ENCODE measurements at regions not wholly inside any gene's neighbourhood (a gene's known extent, or its start where the extent isn't known, plus 50 kb on each side); places are given as distances from the start of the nearest gene placed in this dataset.

DNA sequence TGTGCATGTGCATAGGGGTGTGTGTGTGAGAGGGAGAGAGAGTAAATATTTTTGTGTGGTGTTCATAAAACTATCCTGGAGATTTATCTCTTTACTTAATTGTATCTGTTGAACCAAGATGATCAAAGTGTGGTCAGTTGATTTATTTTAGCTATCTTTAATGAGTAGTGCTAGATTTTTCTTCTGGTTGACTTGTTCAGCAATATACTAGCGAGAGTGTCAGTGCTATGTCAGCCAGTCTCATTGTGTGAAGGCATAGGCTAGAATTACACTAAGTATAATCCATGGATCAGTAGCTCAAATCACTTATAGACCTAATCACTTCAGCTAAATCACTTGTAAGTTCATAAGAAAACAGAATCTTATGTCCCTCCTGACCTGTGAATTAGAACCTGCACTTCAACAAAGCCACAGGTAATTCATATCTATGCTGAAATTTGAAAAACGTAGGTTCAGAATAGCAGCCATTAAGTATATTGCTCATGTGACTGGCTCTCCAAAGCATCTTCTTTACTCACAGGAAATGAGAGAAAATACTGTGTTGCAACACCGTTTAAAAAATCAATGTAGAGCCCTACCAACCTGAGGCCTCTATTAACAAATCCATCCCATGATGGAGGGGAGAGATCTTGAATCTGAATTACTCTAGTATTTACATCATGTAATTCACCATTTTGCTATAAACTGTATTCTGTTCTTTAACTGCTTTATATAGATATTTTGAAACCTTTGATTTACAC, 203.1 kb upstream of the ACTBL2 start:
- TF ChIP-seq, protein P1, sequence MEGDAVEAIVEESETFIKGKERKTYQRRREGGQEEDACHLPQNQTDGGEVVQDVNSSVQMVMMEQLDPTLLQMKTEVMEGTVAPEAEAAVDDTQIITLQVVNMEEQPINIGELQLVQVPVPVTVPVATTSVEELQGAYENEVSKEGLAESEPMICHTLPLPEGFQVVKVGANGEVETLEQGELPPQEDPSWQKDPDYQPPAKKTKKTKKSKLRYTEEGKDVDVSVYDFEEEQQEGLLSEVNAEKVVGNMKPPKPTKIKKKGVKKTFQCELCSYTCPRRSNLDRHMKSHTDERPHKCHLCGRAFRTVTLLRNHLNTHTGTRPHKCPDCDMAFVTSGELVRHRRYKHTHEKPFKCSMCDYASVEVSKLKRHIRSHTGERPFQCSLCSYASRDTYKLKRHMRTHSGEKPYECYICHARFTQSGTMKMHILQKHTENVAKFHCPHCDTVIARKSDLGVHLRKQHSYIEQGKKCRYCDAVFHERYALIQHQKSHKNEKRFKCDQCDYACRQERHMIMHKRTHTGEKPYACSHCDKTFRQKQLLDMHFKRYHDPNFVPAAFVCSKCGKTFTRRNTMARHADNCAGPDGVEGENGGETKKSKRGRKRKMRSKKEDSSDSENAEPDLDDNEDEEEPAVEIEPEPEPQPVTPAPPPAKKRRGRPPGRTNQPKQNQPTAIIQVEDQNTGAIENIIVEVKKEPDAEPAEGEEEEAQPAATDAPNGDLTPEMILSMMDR (IDR thresholded peaks at IDR 0.05): no peak
- no peak for TF ChIP-seq EZH2 (IDR thresholded peaks at IDR 0.05; ENCODE audit: borderline replicate concordance, insufficient read depth, low read depth, low read length, poor library complexity, severe bottlenecking)
- H2AFZ ChIP-seq (ENCODE audit: insufficient read depth, low read depth, low read length, poor library complexity, severe bottlenecking): no peak overlapping the region

GRCh38 chr5:57684299-57684702, 201.7 kb upstream of the ACTBL2 start:
- H3K9me3 Mint-ChIP-seq (ENCODE audit: insufficient read depth): no peaks in the 10 kb centered on the region
- Histone ChIP-seq H3K9me3 (ENCODE audit: control extremely low read depth in 1 of 3, control insufficient read depth in 2 of 3, insufficient read depth in 1 of 3, low read length in 2 of 3) (no peaks in the 10 kb centered on the region), H3K27ac (ENCODE audit: low read length in 2 of 2) (no peak overlapping the region), H2AFZ (ENCODE audit: insufficient read depth, low read depth, low read length, poor library complexity, severe bottlenecking) (no peak overlapping the region), H3K4me2 (replicated peaks; ENCODE audit: low read depth, low read length, poor library complexity, severe bottlenecking) (no peak overlapping the region), H3K4me1 (ENCODE audit: control insufficient read depth in 2 of 2, insufficient read depth in 2 of 2, low read length in 2 of 2) (no peaks in the 10 kb centered on the region), H4K20me1 (ENCODE audit: control insufficient read depth, insufficient read depth, low read length, poor library complexity, severe bottlenecking) (no peaks in the 10 kb centered on the region), H3K36me3 (replicated peaks in 1 of 2; ENCODE audit: control extremely low read depth in 1 of 2, control insufficient read depth in 1 of 2, extremely low read depth in 1 of 2, insufficient read depth in 2 of 2, low read length in 1 of 2) (no peaks in the 10 kb centered on the region), H3K79me2 (ENCODE audit: control insufficient read depth, insufficient read depth, low read length) (no peaks in the 10 kb centered on the region), H3K4me3 (ENCODE audit: control extremely low read depth in 1 of 5, extremely low read depth in 1 of 5, insufficient read depth in 1 of 5, low read depth in 2 of 5, low read length in 4 of 5) (no peak overlapping the region), H3K9ac (ENCODE audit: low read length) (no peak overlapping the region), H3K27me3 (replicated peaks in 1 of 4; ENCODE audit: control extremely low read depth in 1 of 4, control insufficient read depth in 3 of 4, insufficient read depth in 4 of 4, low read length in 3 of 4) (no peaks in the 10 kb centered on the region)
- DNase-seq: no peak
- POLR2A ChIA-PET: no interaction called here
- CTCF ChIA-PET: no interaction called here
- H3K27me3 Mint-ChIP-seq: peaks cover 5% of the 10 kb centered on the region
- no peak for TF ChIP-seq EZH2 (IDR thresholded peaks at IDR 0.05; ENCODE audit: borderline replicate concordance, insufficient read depth, low read depth, low read length, poor library complexity, severe bottlenecking)
- TF ChIP-seq, protein P1 (IDR thresholded peaks at IDR 0.05): no peak
- intact Hi-C loops (cut with micrococcal nuclease): no loop called here
- WGBS (ENCODE audit: insufficient coverage): 20% methylated on average over 1 of the region's 1 CpG
- H3K4me3 Mint-ChIP-seq: no peak overlapping the region
- no peaks in the 10 kb centered on the region for H3K4me1 Mint-ChIP-seq
- no peak for ATAC-seq (ENCODE audit: low read depth)
- H3K27ac Mint-ChIP-seq: no peak overlapping the region

More for the DNA sequence above, 203.1 kb upstream of the ACTBL2 start:
- no peaks in the 10 kb centered on the region for H3K36me3 ChIP-seq (replicated peaks in 1 of 2; ENCODE audit: control extremely low read depth in 1 of 2, control insufficient read depth in 1 of 2, extremely low read depth in 1 of 2, insufficient read depth in 2 of 2, low read length in 1 of 2)
- Mint-ChIP-seq H3K27me3 (no peaks in the 10 kb centered on the region), H3K9me3 (ENCODE audit: insufficient read depth) (no peaks in the 10 kb centered on the region), H3K4me1 (no peaks in the 10 kb centered on the region), H3K4me3 (no peak overlapping the region), H3K27ac (no peak overlapping the region)
- no peak overlapping the region for H3K27ac ChIP-seq (ENCODE audit: low read length in 2 of 2)
- no peak overlapping the region for H3K4me3 ChIP-seq (ENCODE audit: control extremely low read depth in 1 of 5, extremely low read depth in 1 of 5, insufficient read depth in 1 of 5, low read depth in 2 of 5, low read length in 4 of 5)
- ATAC-seq (ENCODE audit: low read depth) (no peak), DNase-seq (no peak)
- WGBS (ENCODE audit: insufficient coverage): 100% methylated on average over 1 of the region's 3 CpGs
- no peaks in the 10 kb centered on the region for H3K79me2 ChIP-seq (ENCODE audit: control insufficient read depth, insufficient read depth, low read length)
- H3K27me3 ChIP-seq (replicated peaks in 1 of 4; ENCODE audit: control extremely low read depth in 1 of 4, control insufficient read depth in 3 of 4, insufficient read depth in 4 of 4, low read length in 3 of 4): no peaks in the 10 kb centered on the region
- H3K4me2 ChIP-seq (replicated peaks; ENCODE audit: low read depth, low read length, poor library complexity, severe bottlenecking): no peak overlapping the region
- H3K9me3 ChIP-seq (ENCODE audit: control extremely low read depth in 1 of 3, control insufficient read depth in 2 of 3, insufficient read depth in 1 of 3, low read length in 2 of 3): no peaks in the 10 kb centered on the region
- H3K9ac ChIP-seq (ENCODE audit: low read length): no peak overlapping the region
- POLR2A ChIA-PET: no interaction called here
- CTCF ChIA-PET: no interaction called here
- no peaks in the 10 kb centered on the region for H3K4me1 ChIP-seq (ENCODE audit: control insufficient read depth in 2 of 2, insufficient read depth in 2 of 2, low read length in 2 of 2)
- intact Hi-C loops (cut with micrococcal nuclease): no loop called here
- H4K20me1 ChIP-seq (ENCODE audit: control insufficient read depth, insufficient read depth, low read length, poor library complexity, severe bottlenecking): no peaks in the 10 kb centered on the region
